H4 (cell line): ENCODE measurements at regions not wholly inside any gene's neighbourhood (a gene's known extent, or its start where the extent isn't known, plus 50 kb on each side); places are given as distances from the start of the nearest gene placed in this dataset.
"Not testable (repeated sequence)": the region's sequence is repeated elsewhere in the genome, so short reads cannot be mapped to it uniquely, and the experiment has no call there.

ENCODE experiments used
- DNase-seq: peaks from one replicate; pipeline ENCODE4 v3.0.0-alpha.2; 2015; ENCODE audit warnings: low spot score

DNA sequence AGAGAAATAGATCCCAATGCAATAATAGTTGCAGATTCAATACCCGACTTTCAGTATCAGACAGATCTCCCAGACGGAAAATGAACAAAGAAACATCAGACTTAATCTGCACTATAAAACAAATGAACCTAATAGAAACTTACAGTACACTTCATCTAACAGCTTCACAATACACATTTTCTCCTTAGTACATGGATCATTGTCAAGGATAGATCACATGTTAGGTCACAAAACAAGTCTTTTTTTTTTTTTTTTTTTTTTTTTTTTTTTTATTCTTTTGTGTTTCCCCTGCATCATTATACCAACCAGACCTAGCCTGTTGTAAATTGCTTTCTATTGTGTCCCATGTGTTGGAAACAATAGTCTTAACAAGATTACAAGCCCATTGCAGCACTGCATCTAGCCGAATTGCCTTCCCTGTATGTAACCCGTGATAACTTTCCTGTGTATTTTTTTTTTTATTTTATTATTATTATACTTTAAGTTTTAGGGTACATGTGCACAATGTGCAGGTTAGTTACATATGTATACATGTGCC is 134.0 kb upstream of the MAD2L1 start:
- not testable (repeated sequence) for DNase-seq

DNA sequence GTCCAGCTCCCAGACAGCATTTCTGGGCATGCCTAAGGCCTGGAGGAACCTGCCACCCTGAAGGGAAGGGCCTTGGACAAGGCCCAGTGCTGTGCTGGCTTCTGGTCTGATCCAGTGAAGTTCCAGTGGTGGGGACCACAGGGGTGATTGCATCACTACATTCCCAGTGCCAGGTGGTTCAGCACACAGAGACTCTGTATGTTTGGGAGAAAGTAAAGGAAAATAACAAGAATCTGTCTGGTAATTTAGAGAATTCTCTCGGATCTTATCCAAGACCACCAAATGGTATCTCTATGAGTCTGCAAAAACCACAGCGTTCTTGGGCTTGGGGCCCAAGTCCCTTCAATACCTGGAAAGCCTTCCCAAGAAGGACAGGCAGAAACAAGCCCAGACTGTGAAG is 131.8 kb upstream of the MAD2L1 start:
- peak; percentile 36 for DNase-seq

DNA sequence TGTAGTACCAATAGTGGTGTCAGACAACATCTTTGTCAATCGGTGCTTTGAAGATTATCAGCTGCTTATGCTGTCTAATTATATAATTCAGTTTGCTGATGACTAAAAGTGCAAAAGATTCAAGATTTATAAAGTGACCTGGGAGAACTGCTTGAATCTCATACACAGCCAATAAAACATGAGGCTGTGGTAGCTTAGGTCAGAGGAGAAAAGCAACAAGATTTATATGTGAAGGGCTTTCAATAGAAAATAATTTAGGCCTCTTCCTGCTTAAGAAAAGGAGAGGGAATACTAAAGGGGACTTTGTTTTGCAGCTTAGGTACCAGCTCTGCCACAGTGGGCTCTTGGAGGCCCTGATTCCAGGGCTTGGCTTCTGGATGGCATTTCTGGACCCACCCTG is 111.0 kb upstream of the MAD2L1 start:
- no peak for DNase-seq

DNA sequence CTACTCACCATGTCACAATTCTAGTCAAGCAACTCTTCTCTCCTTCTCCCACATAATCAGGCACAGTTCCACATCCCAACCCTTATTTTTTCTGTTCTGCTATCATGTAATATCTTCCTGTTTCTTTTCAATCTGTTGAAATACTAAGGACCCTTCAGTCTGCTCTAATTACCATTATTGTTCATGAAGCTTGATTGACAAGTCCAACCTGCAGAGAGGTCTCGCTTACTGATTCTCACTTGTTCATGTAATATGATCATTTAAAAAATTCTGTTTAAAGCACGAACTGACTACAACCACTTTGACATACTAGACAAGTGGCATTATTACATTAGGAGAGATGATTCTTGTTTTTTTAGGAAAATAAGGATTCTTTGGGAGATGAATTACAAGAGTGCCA is 108.6 kb upstream of the MAD2L1 start:
- no peak for DNase-seq

DNA sequence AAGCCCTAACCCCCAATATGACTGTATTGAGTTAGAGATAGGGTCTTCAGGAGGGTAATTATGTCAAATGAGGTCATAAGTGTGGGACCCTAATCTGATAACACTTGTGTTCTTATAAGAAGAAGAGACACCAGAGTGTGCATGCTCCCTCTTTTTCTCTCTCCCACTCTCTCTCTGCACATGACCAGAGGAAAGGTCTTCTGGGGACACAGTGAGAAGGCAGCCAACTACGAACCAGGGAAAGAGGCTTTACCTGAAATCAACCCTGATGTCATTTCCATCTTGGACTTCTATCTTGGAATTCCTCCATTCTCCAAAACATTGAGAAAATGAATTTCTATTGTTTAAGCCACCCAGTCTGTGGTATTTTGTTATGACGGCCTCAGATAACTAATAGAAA is 97.2 kb upstream of the MAD2L1 start:
- DNase-seq = no peak

DNA sequence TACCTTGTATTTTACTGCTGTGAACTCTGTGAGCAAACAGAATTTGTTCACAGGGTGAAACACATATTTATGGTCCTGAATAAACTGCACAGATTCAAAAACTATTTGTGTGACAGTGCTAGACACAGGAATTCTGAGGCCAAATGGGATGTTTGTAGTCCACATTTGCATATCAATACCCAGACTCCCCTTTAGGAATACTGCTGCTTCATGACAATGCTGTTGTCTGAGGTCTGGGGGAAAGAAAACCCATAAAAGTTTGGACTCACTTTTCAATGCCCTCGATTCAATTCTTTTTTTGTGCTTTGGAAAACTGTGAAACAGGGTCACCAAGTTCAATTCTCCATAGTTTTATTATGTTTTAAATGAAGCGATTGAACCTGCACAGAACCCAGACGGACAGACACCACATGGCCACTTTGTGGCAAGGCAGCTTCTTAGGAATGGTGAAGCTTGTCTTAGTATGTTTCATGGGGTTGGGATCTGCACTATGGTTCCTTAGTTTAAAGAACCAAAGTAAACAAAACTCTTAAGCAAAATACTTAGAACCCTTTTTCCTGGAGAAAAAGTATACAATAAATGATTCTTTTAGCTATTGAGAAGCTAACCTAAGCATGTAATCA is 92.3 kb upstream of the MAD2L1 start:
- no peak for DNase-seq

DNA sequence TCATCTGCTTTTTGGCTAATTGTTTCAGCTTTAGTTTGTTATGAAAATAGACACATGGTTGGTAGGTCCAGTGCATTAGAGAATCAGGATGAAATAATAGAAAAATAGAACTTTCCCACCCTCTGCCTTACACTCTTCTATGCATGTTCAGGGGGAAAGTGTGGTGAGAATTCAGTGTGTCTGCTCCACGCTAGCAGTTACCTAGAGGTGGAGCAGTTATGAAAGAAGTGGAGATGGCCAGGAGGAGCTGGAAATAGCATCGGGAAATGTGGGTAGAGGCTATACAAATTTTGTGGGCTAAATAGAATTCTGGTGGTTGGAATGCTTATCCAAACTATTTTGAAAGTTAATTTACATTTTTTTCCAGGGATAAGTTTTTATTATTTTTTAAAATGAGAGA is 91.4 kb upstream of the MAD2L1 start:
- peak; percentile 42 for DNase-seq

DNA sequence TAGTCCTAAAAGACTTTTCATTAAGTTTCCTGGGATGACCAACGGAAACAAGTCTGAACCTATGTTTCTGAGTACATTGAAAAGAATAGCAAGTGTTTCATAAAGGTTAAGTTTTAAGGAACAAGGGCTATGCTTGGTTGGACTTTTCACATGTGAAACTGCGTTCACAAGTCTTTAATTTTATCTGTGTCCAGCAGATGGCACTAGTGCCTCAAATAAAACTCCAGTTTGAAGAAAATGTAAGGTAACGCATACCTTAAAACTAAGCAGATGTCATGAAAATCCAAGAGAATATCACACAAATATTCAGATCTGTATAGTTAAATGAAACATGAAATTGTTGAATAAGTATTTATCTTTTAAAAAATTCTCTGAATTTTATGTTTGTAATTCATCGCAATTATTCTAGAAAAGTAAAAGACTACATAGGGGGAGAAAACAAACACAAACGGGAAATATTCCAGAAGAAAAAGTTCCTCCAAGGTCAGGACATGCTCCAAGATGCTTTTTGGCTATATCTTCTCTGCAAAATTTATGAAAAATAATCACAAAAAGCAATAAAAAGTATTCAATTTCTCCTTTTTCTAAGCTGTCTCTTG is 89.6 kb upstream of the MAD2L1 start:
- DNase-seq = peak; percentile 72

DNA sequence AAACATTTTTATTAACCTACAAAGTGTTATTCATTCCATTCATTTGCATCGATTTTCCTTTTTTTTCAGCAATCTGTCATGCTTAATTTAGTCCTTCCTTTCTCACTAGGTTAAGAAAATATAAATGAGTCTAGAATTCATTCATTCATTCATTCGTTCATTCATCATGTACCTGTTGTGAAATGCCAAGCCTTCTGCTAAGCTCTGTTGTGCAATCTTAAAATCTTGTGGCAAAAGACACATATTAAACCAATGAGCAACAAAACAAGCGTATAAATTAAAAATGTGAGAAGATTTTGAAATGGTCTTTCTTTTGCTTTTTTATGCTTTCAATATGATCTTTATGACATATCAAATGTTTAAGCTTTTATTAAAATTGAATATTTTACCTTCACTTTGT is 88.6 kb upstream of the MAD2L1 start:
- no peak for DNase-seq

DNA sequence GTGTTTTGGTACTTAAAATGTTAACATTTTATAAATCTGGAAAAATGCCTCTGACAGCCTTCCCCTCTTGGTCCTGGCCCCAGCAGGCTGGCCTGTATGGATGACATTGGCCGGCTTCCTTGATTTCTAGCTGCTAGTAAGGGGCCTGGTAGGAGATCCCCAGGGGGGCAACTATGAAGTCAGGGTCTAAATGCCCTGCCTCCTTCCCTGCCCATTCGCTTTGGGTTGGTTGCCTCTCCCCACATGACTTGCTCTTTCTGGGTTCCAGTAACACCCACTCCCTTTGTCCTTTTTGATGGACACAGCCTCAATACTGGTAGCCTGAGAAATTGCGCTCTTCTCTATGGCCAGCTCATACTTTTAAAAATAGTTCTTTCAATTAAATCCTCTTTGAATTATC is 78.0 kb upstream of the MAD2L1 start:
- no peak for DNase-seq

DNA sequence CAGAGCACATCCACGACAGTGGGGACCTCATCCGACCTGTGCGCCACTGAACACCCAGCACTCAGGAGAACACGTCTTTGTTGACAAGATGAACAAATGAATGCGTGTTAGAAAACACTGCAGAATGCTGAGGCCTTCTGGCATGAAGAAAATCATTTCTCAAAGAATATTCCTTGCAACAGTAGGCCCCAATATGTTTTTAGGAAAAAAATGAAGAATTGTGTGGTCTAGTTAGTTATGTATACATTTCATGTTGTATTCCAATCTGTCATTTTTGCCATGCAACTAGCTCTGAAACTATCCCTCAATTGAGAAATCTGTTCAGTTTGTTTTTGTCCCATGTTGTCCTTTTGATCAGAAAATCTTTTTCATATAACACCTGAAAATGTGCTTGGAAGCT is 77.4 kb upstream of the MAD2L1 start:
- no peak for DNase-seq

DNA sequence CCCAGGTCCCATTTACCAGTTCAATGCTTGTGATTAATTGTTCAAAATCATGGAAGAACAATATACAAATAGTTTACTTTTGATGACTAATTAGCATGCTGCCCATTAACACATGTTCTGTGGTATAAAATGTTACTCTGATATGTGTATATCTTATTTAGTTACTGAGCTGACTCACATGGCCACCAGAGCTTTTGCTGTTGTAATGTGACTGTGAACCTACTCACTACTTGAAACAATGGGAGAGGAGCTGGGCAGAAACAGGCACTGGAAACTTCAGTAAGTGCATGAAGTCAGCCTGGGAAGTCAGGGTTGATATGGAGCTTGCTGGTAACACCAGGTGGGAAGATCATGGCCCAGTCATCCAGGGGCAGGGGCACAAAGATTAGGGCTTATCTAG is 72.7 kb upstream of the MAD2L1 start:
- DNase-seq = no peak

DNA sequence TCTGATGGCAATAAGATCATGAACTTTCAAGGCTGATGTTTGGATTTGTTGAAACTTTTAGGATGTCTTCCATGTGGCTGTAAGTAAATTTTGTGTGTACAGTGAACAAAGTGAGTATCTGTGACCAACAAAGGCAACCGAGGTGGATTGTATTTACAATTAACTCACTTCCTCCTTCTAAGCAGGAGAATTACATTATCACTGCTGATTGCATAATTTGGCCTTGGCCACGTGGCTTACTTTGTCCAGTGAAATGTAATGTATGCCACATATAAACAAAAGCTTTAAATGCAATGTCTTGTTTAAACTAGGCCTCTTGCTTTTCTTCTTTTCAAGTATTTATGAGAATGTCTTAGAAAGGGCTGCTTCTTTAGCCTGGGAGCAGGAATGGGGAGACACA is 66.3 kb upstream of the MAD2L1 start:
- DNase-seq = peak; percentile 38

DNA sequence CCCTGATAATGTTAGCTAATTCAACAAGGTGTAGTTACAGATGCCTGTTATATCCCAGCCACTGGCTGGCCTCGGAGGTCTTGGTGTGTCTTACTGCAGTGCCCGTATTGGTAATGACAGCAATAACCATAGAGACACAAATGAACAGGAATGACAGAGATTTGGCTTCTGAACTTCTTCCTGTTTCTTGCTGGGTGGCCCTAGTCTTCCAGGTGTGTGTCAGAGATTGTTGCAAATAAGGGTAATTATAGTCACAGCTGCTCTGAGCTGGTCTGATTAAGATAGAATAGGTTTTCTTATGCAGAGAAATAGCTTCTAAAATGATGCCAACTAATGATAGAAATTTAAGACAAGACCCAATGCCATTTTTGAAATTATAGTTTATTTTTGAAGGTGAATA is 64.1 kb upstream of the MAD2L1 start:
- no peak for DNase-seq
